HUES64 (cell line): ENCODE measurements at regions not wholly inside any gene's neighbourhood (a gene's known extent, or its start where the extent isn't known, plus 50 kb on each side); places are given as distances from the start of the nearest gene placed in this dataset.

Experiments
- H3K27ac ChIP-seq: 2 replicates; pipeline ENCODE4 v1.7.0; 2013; ENCODE audit warnings: low read depth, low read length, inconsistent platforms
- H3K27me3 ChIP-seq: 2 replicates; pipeline ENCODE4 v1.6.1; 2013; ENCODE audit warnings: mild to moderate bottlenecking, low read length; ENCODE audit not compliant: insufficient read depth
- H3K36me3 ChIP-seq: 2 replicates; pipeline ENCODE4 v1.6.1; 2013; ENCODE audit warnings: mild to moderate bottlenecking, low read length; ENCODE audit not compliant: insufficient read depth
- H3K4me1 ChIP-seq: 2 replicates; pipeline ENCODE4 v1.6.1; 2013; ENCODE audit warnings: mild to moderate bottlenecking, low read length, moderate library complexity; ENCODE audit not compliant: insufficient read depth
- H3K4me3 ChIP-seq: 2 replicates; pipeline ENCODE4 v1.5.1; 2013; ENCODE audit warnings: mild to moderate bottlenecking, low read length, moderate library complexity
- H3K9ac ChIP-seq: 2 replicates; pipeline ENCODE4 v1.6.1; 2013; ENCODE audit warnings: mild to moderate bottlenecking, low read depth, low read length
- H3K9me3 ChIP-seq: 2 replicates; pipeline ENCODE4 v1.6.1; 2013; ENCODE audit warnings: low read depth, low read length; ENCODE audit not compliant: insufficient read depth
- WGBS: fragments of 150-250, 120-280 bp; methylation state at CpG from one replicate; pipeline ENCODE4 v1.1.7; 2013; ENCODE audit warnings: missing lambda C conversion rate; 5-methylcytosine and 5-hydroxymethylcytosine counted together

- Histone ChIP-seq H3K4me1 (peaks cover 8% of the 10 kb centered on the region; the same call in 1 of the 2 replicates), H3K27ac (no peak overlapping the region), H3K4me3 (no peak overlapping the region), H3K27me3 (0 out of 2 replicates have a peak, but pooled peaks cover 11% of the 10 kb centered on the region), H3K36me3 (no peaks in the 10 kb centered on the region), H3K9me3 (no peaks in the 10 kb centered on the region), H3K9ac (no peak overlapping the region)
- 93% methylated on average over 7 of the region's 7 CpGs for WGBS
Measured at GRCh38 chr10:113219446-113219845, 269.4 kb downstream of the TCF7L2 start.

- Histone ChIP-seq H3K4me3 (no peak overlapping the region), H3K4me1 (peaks cover 8% of the 10 kb centered on the region; the same call in 1 of the 2 replicates), H3K27ac (no peak overlapping the region), H3K9me3 (no peaks in the 10 kb centered on the region), H3K36me3 (no peaks in the 10 kb centered on the region), H3K27me3 (0 out of 2 replicates have a peak, but pooled peaks cover 11% of the 10 kb centered on the region), H3K9ac (no peak overlapping the region)
- 70% methylated on average over 6 of the region's 6 CpGs for WGBS
Measured at GRCh38 chr10:113221756-113222168, 271.7 kb downstream of the TCF7L2 start.

GRCh38 chr10:113222207-113222606 is 272.2 kb downstream of the TCF7L2 start:
- Histone ChIP-seq H3K9me3 (no peaks in the 10 kb centered on the region), H3K36me3 (no peaks in the 10 kb centered on the region), H3K9ac (no peak overlapping the region), H3K27ac (no peak overlapping the region), H3K27me3 (0 out of 2 replicates have a peak, but pooled peaks cover 11% of the 10 kb centered on the region), H3K4me1 (peaks cover 8% of the 10 kb centered on the region; the same call in 1 of the 2 replicates), H3K4me3 (no peak overlapping the region)
- WGBS = 50% methylated on average over 12 of the region's 12 CpGs

GRCh38 chr10:113225364-113225763 is 275.3 kb downstream of the TCF7L2 start:
- H3K36me3 ChIP-seq = no peaks in the 10 kb centered on the region
- 0 out of 2 replicates have a peak, but pooled peaks cover 14% of the 10 kb centered on the region for H3K27me3 ChIP-seq
- H3K9me3 ChIP-seq = no peaks in the 10 kb centered on the region
- 92% methylated on average over 2 of the region's 2 CpGs for WGBS
- H3K9ac ChIP-seq = no peak overlapping the region
- no peak overlapping the region for H3K4me3 ChIP-seq
- peaks cover 14% of the 10 kb centered on the region; the same call in 1 of the 2 replicates for H3K4me1 ChIP-seq
- no peak overlapping the region for H3K27ac ChIP-seq

GRCh38 chr10:113225903-113226302 is 275.9 kb downstream of the TCF7L2 start:
- Histone ChIP-seq H3K9me3 (no peaks in the 10 kb centered on the region), H3K4me3 (no peak overlapping the region), H3K27me3 (0 out of 2 replicates have a peak, but pooled peaks cover 14% of the 10 kb centered on the region), H3K36me3 (no peaks in the 10 kb centered on the region), H3K9ac (no peak overlapping the region), H3K4me1 (peaks cover 14% of the 10 kb centered on the region; the same call in 1 of the 2 replicates), H3K27ac (no peak overlapping the region)
- 93% methylated on average over 10 of the region's 11 CpGs for WGBS

GRCh38 chr10:113226399-113226798 is 276.4 kb downstream of the TCF7L2 start:
- Histone ChIP-seq H3K36me3 (no peaks in the 10 kb centered on the region), H3K4me3 (no peak overlapping the region), H3K27me3 (0 out of 2 replicates have a peak, but pooled peaks cover 14% of the 10 kb centered on the region), H3K9me3 (no peaks in the 10 kb centered on the region), H3K4me1 (peaks cover 14% of the 10 kb centered on the region; the same call in 1 of the 2 replicates), H3K9ac (no peak overlapping the region), H3K27ac (no peak overlapping the region)
- WGBS = 94% methylated on average over 7 of the region's 8 CpGs

- Histone ChIP-seq H3K9ac (no peak overlapping the region), H3K4me1 (peaks cover 12% of the 10 kb centered on the region; the same call in 1 of the 2 replicates), H3K36me3 (no peaks in the 10 kb centered on the region), H3K4me3 (no peak overlapping the region), H3K27ac (no peak overlapping the region), H3K27me3 (0 out of 2 replicates have a peak, but pooled peaks cover 13% of the 10 kb centered on the region), H3K9me3 (no peaks in the 10 kb centered on the region)
- 92% methylated on average over 8 of the region's 8 CpGs for WGBS
Measured at GRCh38 chr10:113226831-113227445, 276.9 kb downstream of the TCF7L2 start.

DNA sequence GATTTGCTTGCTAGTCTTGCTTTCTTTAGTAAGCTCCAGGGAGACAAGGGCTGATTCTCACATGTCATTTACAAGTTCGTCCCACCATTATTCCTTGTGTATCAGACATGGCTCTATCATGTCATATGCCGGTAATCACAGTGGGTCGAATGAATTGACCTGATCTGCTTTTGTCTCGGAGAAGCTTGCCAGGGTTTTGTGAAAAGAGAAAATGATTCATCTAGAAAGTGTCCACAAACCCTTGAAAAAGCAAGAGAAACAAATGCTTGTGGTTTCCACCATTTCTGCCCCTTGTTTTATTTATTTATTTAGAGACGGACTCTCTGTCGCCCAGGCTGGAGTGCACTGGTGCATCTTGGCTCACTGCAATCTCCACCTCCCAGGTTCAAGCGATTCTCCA is 278.5 kb downstream of the TCF7L2 start:
- WGBS = 92% methylated on average over 7 of the region's 7 CpGs
- Histone ChIP-seq H3K9me3 (no peaks in the 10 kb centered on the region), H3K9ac (no peak overlapping the region), H3K27ac (no peak overlapping the region), H3K4me3 (no peak overlapping the region), H3K36me3 (no peaks in the 10 kb centered on the region), H3K27me3 (0 out of 2 replicates have a peak, but pooled peaks cover 3% of the 10 kb centered on the region), H3K4me1 (peaks cover 11% of the 10 kb centered on the region; the same call in 1 of the 2 replicates)

- Histone ChIP-seq H3K9ac (no peak overlapping the region), H3K4me3 (no peak overlapping the region), H3K27ac (no peak overlapping the region), H3K9me3 (no peaks in the 10 kb centered on the region), H3K4me1 (peaks cover 11% of the 10 kb centered on the region; the same call in 1 of the 2 replicates), H3K36me3 (no peaks in the 10 kb centered on the region), H3K27me3 (0 out of 2 replicates have a peak, but pooled peaks cover 3% of the 10 kb centered on the region)
- WGBS = 86% methylated on average over 6 of the region's 6 CpGs
Measured at GRCh38 chr10:113230011-113230610, 280.1 kb downstream of the TCF7L2 start.

- Histone ChIP-seq H3K36me3 (no peaks in the 10 kb centered on the region), H3K27ac (no peak overlapping the region), H3K9ac (no peak overlapping the region), H3K27me3 (0 out of 2 replicates have a peak, but pooled peaks cover 3% of the 10 kb centered on the region), H3K4me1 (peaks cover 11% of the 10 kb centered on the region; the same call in 1 of the 2 replicates), H3K4me3 (no peak overlapping the region), H3K9me3 (no peaks in the 10 kb centered on the region)
- 85% methylated on average over 5 of the region's 5 CpGs for WGBS
Measured at GRCh38 chr10:113232928-113233511, 283.0 kb downstream of the TCF7L2 start.

DNA sequence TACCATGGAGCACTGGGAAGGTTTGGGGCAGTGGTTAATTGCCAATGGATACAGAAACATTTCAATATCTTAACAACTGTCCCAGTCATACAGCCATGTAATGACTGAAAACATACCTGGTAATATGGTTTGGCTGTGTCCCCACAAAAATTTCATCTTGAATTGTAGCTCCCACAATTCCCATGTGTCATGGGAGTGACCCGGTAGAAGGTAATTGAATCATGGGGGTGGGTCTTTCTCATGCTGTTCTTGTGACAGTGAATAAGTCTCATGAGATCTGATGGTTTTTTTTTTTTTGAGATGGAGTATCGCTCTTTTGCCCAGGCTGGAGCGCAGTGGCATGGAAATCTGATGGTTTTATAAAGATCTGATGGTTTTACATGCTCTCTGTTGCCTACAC is 284.4 kb downstream of the TCF7L2 start:
- no peak overlapping the region for H3K27ac ChIP-seq
- 98% methylated on average over 3 of the region's 3 CpGs for WGBS
- H3K4me3 ChIP-seq = no peak overlapping the region
- H3K9me3 ChIP-seq = no peaks in the 10 kb centered on the region
- H3K36me3 ChIP-seq = no peaks in the 10 kb centered on the region
- H3K27me3 ChIP-seq = 0 out of 2 replicates have a peak, but pooled peaks cover 3% of the 10 kb centered on the region
- no peak overlapping the region for H3K9ac ChIP-seq
- peaks cover 11% of the 10 kb centered on the region; the same call in 1 of the 2 replicates for H3K4me1 ChIP-seq
